Type B pancreatic cell (in vitro differentiated cells): ENCODE measurements at regions not wholly inside any gene's neighbourhood (a gene's known extent, or its start where the extent isn't known, plus 50 kb on each side); places are given as distances from the start of the nearest gene placed in this dataset.

Experiments used
- DNase-seq: peaks from one replicate; pipeline ENCODE4 v3.0.0; 2021; ENCODE audit warnings: mixed read lengths; ENCODE audit not compliant: unreplicated experiment; ENCODE audit errors: extremely low spot score
- H3K27ac Mint-ChIP-seq: 2 replicates; pipeline ENCODE4 v1.8.0; 2021; ENCODE audit warnings: mild to moderate bottlenecking, mixed read lengths
- H3K27me3 Mint-ChIP-seq: 2 replicates; pipeline ENCODE4 v1.8.0; 2021; ENCODE audit warnings: mixed read lengths
- H3K36me3 Mint-ChIP-seq: 2 replicates; pipeline ENCODE4 v1.8.0; 2021; ENCODE audit warnings: mixed read lengths
- H3K4me1 Mint-ChIP-seq: one replicate; pipeline ENCODE4 v1.8.0; 2021; ENCODE audit warnings: mixed read lengths; ENCODE audit not compliant: unreplicated experiment
- H3K4me3 Mint-ChIP-seq: 2 replicates; pipeline ENCODE4 v1.8.0; 2021; ENCODE audit warnings: mild to moderate bottlenecking, mixed read lengths
- H3K9me3 Mint-ChIP-seq: 2 replicates; pipeline ENCODE4 v1.8.0; 2021; ENCODE audit warnings: mixed read lengths
- TF ChIP-seq, protein P1 (sequence below): fragments of 200-600 bp; sonication (generic); conservative IDR thresholded peaks from 2 replicates; pipeline ENCODE4 v1.5.0; 2021; ENCODE audit warnings: antibody characterized with exemption, mild to moderate bottlenecking

DNA sequence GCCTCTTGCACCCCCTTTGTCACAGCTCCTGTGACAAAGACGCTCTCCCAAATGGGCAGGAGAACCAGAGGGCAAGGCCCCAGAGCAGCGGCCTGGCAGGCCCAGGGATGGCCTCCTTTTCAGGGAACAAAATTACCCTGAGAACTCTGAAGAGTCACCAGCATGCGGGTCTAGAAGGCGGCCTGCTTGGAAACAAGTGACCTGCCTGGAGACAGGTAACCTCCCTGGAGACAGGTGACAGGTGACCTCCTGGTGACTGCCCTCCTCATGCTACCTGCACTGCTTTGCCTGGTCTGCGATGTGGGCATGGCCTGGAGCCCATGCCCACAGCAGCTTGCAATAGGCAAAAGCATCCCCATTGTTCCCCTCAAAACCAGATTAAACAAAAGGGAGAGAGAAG is 86.5 kb upstream of the ZC3H12A start:
- peaks cover 24% of the 10 kb centered on the region for H3K27me3 Mint-ChIP-seq
- no peaks in the 10 kb centered on the region for H3K4me1 Mint-ChIP-seq
- H3K4me3 Mint-ChIP-seq, result no peak overlapping the region
- DNase-seq, result no peak
- H3K27ac Mint-ChIP-seq, result no peak overlapping the region
- H3K36me3 Mint-ChIP-seq, result no peaks in the 10 kb centered on the region
- no peaks in the 10 kb centered on the region for H3K9me3 Mint-ChIP-seq
- TF ChIP-seq, protein P1, sequence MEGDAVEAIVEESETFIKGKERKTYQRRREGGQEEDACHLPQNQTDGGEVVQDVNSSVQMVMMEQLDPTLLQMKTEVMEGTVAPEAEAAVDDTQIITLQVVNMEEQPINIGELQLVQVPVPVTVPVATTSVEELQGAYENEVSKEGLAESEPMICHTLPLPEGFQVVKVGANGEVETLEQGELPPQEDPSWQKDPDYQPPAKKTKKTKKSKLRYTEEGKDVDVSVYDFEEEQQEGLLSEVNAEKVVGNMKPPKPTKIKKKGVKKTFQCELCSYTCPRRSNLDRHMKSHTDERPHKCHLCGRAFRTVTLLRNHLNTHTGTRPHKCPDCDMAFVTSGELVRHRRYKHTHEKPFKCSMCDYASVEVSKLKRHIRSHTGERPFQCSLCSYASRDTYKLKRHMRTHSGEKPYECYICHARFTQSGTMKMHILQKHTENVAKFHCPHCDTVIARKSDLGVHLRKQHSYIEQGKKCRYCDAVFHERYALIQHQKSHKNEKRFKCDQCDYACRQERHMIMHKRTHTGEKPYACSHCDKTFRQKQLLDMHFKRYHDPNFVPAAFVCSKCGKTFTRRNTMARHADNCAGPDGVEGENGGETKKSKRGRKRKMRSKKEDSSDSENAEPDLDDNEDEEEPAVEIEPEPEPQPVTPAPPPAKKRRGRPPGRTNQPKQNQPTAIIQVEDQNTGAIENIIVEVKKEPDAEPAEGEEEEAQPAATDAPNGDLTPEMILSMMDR, result no peak

DNA sequence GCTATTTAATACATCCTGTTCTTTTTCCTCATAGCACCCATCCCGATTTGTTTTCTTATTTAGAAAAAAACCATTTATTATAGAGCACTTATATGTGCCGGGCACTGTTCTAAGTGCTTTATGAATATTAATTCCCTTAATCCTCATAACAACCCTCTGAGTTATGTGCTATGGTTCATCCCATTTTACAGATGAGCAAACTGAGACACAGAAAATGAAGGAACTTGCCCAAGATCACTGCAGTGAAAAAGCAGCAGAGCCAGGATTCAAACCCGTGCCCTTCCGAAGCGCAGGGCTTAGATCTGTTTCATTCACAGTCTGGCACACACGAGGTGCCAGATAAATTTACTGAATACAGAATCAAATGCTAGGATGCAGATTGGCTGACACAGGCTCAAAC is 85.1 kb upstream of the ZC3H12A start:
- Mint-ChIP-seq H3K36me3 (no peaks in the 10 kb centered on the region), H3K27me3 (peaks cover 25% of the 10 kb centered on the region), H3K4me1 (no peaks in the 10 kb centered on the region), H3K9me3 (no peaks in the 10 kb centered on the region), H3K4me3 (no peak overlapping the region), H3K27ac (no peak overlapping the region)
- TF ChIP-seq, protein P1, result no peak
- DNase-seq, result no peak

DNA sequence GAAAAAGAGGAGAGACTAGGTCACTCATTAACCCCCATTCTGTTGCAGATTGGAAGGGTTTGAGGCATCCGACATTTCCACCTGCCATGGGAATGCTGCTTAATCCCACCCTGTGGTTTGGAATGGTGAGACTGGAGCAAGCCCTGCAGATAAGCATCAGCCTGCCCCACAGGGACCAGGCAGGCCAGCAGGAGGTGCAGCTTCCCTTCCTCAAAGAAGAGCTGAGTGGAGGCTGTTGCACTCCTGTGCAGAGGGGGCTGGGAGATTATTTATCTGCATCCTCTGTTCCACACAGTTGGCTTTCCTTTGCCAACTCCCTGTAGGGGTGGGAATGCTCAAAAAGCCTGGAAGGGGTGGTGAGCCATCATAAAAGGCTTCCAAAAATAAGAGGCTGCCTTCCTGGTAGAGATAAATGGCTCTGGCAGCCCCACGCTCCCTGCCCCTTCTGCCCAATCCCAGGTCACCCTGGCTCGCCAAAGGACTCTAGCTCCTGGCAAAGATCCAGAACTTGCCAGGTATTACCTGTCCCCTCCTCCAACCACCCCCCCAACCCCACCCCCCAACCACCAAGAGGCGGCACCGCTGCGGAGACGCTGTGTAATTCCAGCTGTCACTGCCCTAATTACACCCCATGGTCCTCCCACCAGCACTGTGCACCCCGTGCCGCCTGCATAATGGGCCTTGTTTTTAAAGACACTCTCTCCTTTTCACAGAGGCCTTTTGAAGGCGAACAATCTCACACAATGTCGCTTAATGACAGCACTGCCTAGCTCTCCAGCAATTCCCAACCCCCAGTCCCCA is 83.0 kb upstream of the ZC3H12A start:
- H3K36me3 Mint-ChIP-seq, result no peaks in the 10 kb centered on the region
- H3K4me1 Mint-ChIP-seq, result peaks cover 5% of the 10 kb centered on the region
- H3K4me3 Mint-ChIP-seq, result no peak overlapping the region
- no peaks in the 10 kb centered on the region for H3K9me3 Mint-ChIP-seq
- TF ChIP-seq, protein P1, result peak; percentile 40
- no peak for DNase-seq
- peaks cover 44% of the 10 kb centered on the region for H3K27me3 Mint-ChIP-seq
- H3K27ac Mint-ChIP-seq, result no peak overlapping the region

DNA sequence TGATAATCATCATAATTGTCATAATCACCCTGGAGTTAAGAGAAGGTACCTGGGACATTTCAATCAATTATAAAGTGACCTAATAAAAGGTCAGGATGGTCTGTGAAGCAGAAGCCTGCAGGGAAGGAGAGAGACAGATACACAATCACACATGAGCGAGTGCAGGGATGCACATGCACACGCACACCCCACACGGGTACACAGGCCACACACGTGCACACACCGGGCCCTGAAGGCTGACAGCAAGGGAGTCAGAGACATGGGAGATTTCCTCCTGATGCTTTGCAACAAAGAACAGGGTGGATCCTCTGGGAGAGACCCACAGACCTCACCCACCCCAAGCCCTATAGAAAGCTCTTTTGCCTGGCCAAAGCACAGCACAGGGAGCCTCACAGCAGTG is 82.3 kb upstream of the ZC3H12A start:
- Mint-ChIP-seq H3K4me1 (peaks cover 5% of the 10 kb centered on the region), H3K27ac (no peak overlapping the region), H3K9me3 (no peaks in the 10 kb centered on the region), H3K27me3 (peaks cover 47% of the 10 kb centered on the region), H3K4me3 (no peak overlapping the region), H3K36me3 (no peaks in the 10 kb centered on the region)
- TF ChIP-seq, protein P1, result no peak
- no peak for DNase-seq

DNA sequence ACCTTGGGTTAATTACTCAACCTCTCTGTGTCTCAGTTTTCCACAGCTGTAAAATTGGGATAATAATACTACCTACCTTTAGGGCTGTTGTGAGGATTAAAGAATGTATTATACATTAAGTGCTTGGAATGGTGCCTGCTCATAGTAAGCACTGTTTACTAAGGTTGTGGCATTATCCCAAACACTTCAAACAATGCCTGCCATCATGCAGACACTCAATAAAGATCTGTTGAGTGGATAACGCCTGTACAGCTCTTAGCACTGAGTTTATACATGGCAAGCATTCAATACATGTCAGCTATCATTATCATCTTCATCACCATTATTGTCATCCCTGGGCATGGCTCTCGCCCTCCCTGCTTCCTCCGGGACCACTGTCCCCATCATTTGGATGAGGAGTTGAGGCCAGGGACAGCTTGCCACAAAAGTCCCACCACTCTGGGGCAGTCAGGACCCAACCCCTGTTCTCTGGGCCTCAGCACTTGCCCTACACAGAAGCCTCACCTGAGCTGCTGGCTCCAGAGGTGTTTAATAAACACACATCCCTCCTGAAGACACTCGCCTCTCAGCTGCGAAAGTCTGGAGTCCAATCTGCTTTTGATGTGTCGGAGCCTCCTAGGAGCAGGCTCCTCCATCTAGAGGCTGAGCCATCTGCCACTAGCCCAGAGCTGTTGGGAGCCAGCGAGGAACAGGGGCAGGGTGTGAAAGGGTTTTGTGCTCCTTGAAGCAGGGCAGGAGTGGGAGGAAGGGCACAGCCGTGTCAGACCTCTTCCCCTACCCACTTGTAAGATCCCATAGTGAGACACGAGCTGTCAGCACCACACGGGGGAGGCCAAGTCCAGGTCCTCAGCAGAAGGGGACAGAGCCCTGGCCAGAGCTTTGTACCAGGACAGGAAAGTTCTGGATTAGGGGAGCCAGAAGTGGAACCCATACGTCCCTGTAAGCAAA is 80.9 kb upstream of the ZC3H12A start:
- Mint-ChIP-seq H3K36me3 (no peaks in the 10 kb centered on the region), H3K9me3 (no peaks in the 10 kb centered on the region), H3K4me3 (no peak overlapping the region), H3K4me1 (peaks cover 5% of the 10 kb centered on the region), H3K27ac (no peak overlapping the region), H3K27me3 (peaks cover 50% of the 10 kb centered on the region)
- TF ChIP-seq, protein P1, result no peak
- no peak for DNase-seq
